ENCODE measurements at regions not wholly inside any gene's neighbourhood (a gene's known extent, or its start where the extent isn't known, plus 50 kb on each side); places are given as distances from the start of the nearest gene placed in this dataset.
"Not testable (repeated sequence)": the region's sequence is repeated elsewhere in the genome, so short reads cannot be mapped to it uniquely, and the experiment has no call there.

- no peak for DNase-seq (ENCODE audit: extremely low read depth in 1 of 2, low read depth in 1 of 2)
Measured at GRCh38 chr10:2924431-2924830, 142.9 kb upstream of the PFKP start.

GRCh38 chr10:2921956-2922680 is 145.2 kb upstream of the PFKP start:
- DNase-seq (ENCODE audit: extremely low read depth in 1 of 2, low read depth in 1 of 2) = no peak

GRCh38 chr10:2920637-2921036 is 146.7 kb upstream of the PFKP start:
- DNase-seq (ENCODE audit: extremely low read depth in 1 of 2, low read depth in 1 of 2) = no peak

- no peak for DNase-seq (ENCODE audit: extremely low read depth in 1 of 2, low read depth in 1 of 2)
Measured at GRCh38 chr10:2920168-2920567, 147.2 kb upstream of the PFKP start.

- no peak for DNase-seq (ENCODE audit: extremely low read depth in 1 of 2, low read depth in 1 of 2)
Measured at GRCh38 chr10:2919016-2919415, 148.3 kb upstream of the PFKP start.

- no peak for DNase-seq (ENCODE audit: extremely low read depth in 1 of 2, low read depth in 1 of 2)
Measured at GRCh38 chr10:2918489-2918888, 148.9 kb upstream of the PFKP start.

GRCh38 chr10:2917926-2918325 is 149.4 kb upstream of the PFKP start:
- no peak for DNase-seq (ENCODE audit: extremely low read depth in 1 of 2, low read depth in 1 of 2)

GRCh38 chr10:2915412-2915811 is 151.9 kb upstream of the PFKP start:
- no peak for DNase-seq (ENCODE audit: extremely low read depth in 1 of 2, low read depth in 1 of 2)

GRCh38 chr10:2914741-2915140 is 152.6 kb upstream of the PFKP start:
- DNase-seq (ENCODE audit: extremely low read depth in 1 of 2, low read depth in 1 of 2) = no peak

GRCh38 chr10:2913474-2913873 is 153.9 kb upstream of the PFKP start:
- no peak for DNase-seq (ENCODE audit: extremely low read depth in 1 of 2, low read depth in 1 of 2)

- DNase-seq (ENCODE audit: extremely low read depth in 1 of 2, low read depth in 1 of 2) = no peak
Measured at GRCh38 chr10:2910656-2911055, 156.7 kb upstream of the PFKP start.

- DNase-seq (ENCODE audit: extremely low read depth in 1 of 2, low read depth in 1 of 2) = no peak
Measured at GRCh38 chr10:2909921-2910320, 157.4 kb upstream of the PFKP start.

GRCh38 chr10:2908851-2909630 is 158.3 kb upstream of the PFKP start:
- no peak for DNase-seq (ENCODE audit: extremely low read depth in 1 of 2, low read depth in 1 of 2)

GRCh38 chr10:2906974-2907373 is 160.4 kb upstream of the PFKP start:
- DNase-seq (ENCODE audit: extremely low read depth in 1 of 2, low read depth in 1 of 2) = no peak

- DNase-seq (ENCODE audit: extremely low read depth in 1 of 2, low read depth in 1 of 2) = no peak
Measured at GRCh38 chr10:2905851-2906250, 161.5 kb upstream of the PFKP start.

- DNase-seq (ENCODE audit: extremely low read depth in 1 of 2, low read depth in 1 of 2) = no peak
Measured at GRCh38 chr10:2900530-2900929, 166.8 kb upstream of the PFKP start.

- no peak for DNase-seq (ENCODE audit: extremely low read depth in 1 of 2, low read depth in 1 of 2)
Measured at GRCh38 chr10:2899246-2899951, 167.9 kb upstream of the PFKP start.

- no peak for DNase-seq (ENCODE audit: extremely low read depth in 1 of 2, low read depth in 1 of 2)
Measured at GRCh38 chr10:2898509-2898860, 168.9 kb upstream of the PFKP start.

- DNase-seq (ENCODE audit: extremely low read depth in 1 of 2, low read depth in 1 of 2) = no peak
Measured at GRCh38 chr10:2897619-2898508, 169.5 kb upstream of the PFKP start.

- not testable (repeated sequence) for DNase-seq (ENCODE audit: extremely low read depth in 1 of 2, low read depth in 1 of 2)
Measured at GRCh38 chr10:2896334-2896733, 171.0 kb upstream of the PFKP start.

Data from activated CD8-positive, alpha-beta memory T cell treated with anti-CD3 and anti-CD28 coated beads for 1 hour (primary cell).